Activated naive CD8-positive, alpha-beta T cell treated with anti-CD3 and anti-CD28 coated beads for 36 hours (primary cell): ENCODE measurements at regions not wholly inside any gene's neighbourhood (a gene's known extent, or its start where the extent isn't known, plus 50 kb on each side); places are given as distances from the start of the nearest gene placed in this dataset.

Experiments used
- DNase-seq: peaks from one replicate; pipeline ENCODE4 v3.0.0; 2021
- H3K27ac Mint-ChIP-seq: one replicate; pipeline ENCODE4 v1.8.0; 2022; ENCODE audit warnings: mild to moderate bottlenecking, moderate library complexity, mixed read lengths
- H3K27me3 Mint-ChIP-seq: one replicate; pipeline ENCODE4 v1.8.0; 2022; ENCODE audit warnings: mild to moderate bottlenecking, mixed read lengths
- H3K36me3 Mint-ChIP-seq: one replicate; pipeline ENCODE4 v1.8.0; 2021; ENCODE audit warnings: mild to moderate bottlenecking, mixed read lengths
- H3K4me1 Mint-ChIP-seq: one replicate; pipeline ENCODE4 v1.8.0; 2021; ENCODE audit warnings: mixed read lengths
- H3K4me3 Mint-ChIP-seq: one replicate; pipeline ENCODE4 v1.8.0; 2022; ENCODE audit warnings: mild to moderate bottlenecking, moderate library complexity, mixed read lengths
- H3K9me3 Mint-ChIP-seq: one replicate; pipeline ENCODE4 v1.8.0; 2022; ENCODE audit warnings: mixed read lengths

- Mint-ChIP-seq H3K4me3 (no peak overlapping the region), H3K27ac (no peak overlapping the region), H3K36me3 (no peaks in the 10 kb centered on the region), H3K4me1 (no peaks in the 10 kb centered on the region), H3K27me3 (no peaks in the 10 kb centered on the region), H3K9me3 (peaks cover 7% of the 10 kb centered on the region)
- DNase-seq, result no peak
These were observed 719.3 kb upstream of the ZNF608 start for GRCh38 chr5:125465703-125466102.

GRCh38 chr5:125467222-125467621, 720.8 kb upstream of the ZNF608 start:
- Mint-ChIP-seq H3K4me1 (no peaks in the 10 kb centered on the region), H3K36me3 (no peaks in the 10 kb centered on the region), H3K4me3 (no peak overlapping the region), H3K27me3 (no peaks in the 10 kb centered on the region), H3K9me3 (peaks cover 8% of the 10 kb centered on the region), H3K27ac (no peak overlapping the region)
- no peak for DNase-seq

GRCh38 chr5:125470280-125470902, 724.0 kb upstream of the ZNF608 start:
- Mint-ChIP-seq H3K9me3 (peaks cover 2% of the 10 kb centered on the region), H3K27me3 (no peaks in the 10 kb centered on the region), H3K4me1 (no peaks in the 10 kb centered on the region), H3K4me3 (no peak overlapping the region), H3K36me3 (no peaks in the 10 kb centered on the region), H3K27ac (no peak overlapping the region)
- no peak for DNase-seq

- no peaks in the 10 kb centered on the region for H3K9me3 Mint-ChIP-seq
- no peak for DNase-seq
- no peaks in the 10 kb centered on the region for H3K27me3 Mint-ChIP-seq
- no peaks in the 10 kb centered on the region for H3K36me3 Mint-ChIP-seq
- H3K27ac Mint-ChIP-seq, result no peak overlapping the region
- no peak overlapping the region for H3K4me3 Mint-ChIP-seq
- no peaks in the 10 kb centered on the region for H3K4me1 Mint-ChIP-seq
These were observed 730.6 kb upstream of the ZNF608 start for GRCh38 chr5:125476901-125477585.

- Mint-ChIP-seq H3K4me1 (no peaks in the 10 kb centered on the region), H3K36me3 (no peaks in the 10 kb centered on the region), H3K27ac (no peak overlapping the region), H3K27me3 (no peaks in the 10 kb centered on the region), H3K4me3 (no peak overlapping the region), H3K9me3 (no peaks in the 10 kb centered on the region)
- no peak for DNase-seq
These were observed 731.1 kb upstream of the ZNF608 start for GRCh38 chr5:125477586-125477975.

- H3K4me1 Mint-ChIP-seq, result no peaks in the 10 kb centered on the region
- H3K9me3 Mint-ChIP-seq, result no peaks in the 10 kb centered on the region
- no peak for DNase-seq
- H3K27me3 Mint-ChIP-seq, result no peaks in the 10 kb centered on the region
- H3K27ac Mint-ChIP-seq, result no peak overlapping the region
- no peak overlapping the region for H3K4me3 Mint-ChIP-seq
- H3K36me3 Mint-ChIP-seq, result no peaks in the 10 kb centered on the region
These were observed 732.2 kb upstream of the ZNF608 start for GRCh38 chr5:125478599-125478998.

GRCh38 chr5:125480911-125481310, 734.5 kb upstream of the ZNF608 start:
- H3K4me1 Mint-ChIP-seq, result no peaks in the 10 kb centered on the region
- H3K9me3 Mint-ChIP-seq, result no peaks in the 10 kb centered on the region
- no peaks in the 10 kb centered on the region for H3K27me3 Mint-ChIP-seq
- no peaks in the 10 kb centered on the region for H3K36me3 Mint-ChIP-seq
- no peak overlapping the region for H3K27ac Mint-ChIP-seq
- no peak for DNase-seq
- H3K4me3 Mint-ChIP-seq, result no peak overlapping the region

- no peak overlapping the region for H3K27ac Mint-ChIP-seq
- no peaks in the 10 kb centered on the region for H3K36me3 Mint-ChIP-seq
- no peak for DNase-seq
- H3K9me3 Mint-ChIP-seq, result no peaks in the 10 kb centered on the region
- no peaks in the 10 kb centered on the region for H3K4me1 Mint-ChIP-seq
- H3K4me3 Mint-ChIP-seq, result no peak overlapping the region
- no peaks in the 10 kb centered on the region for H3K27me3 Mint-ChIP-seq
These were observed 735.3 kb upstream of the ZNF608 start for GRCh38 chr5:125481506-125482465.

- Mint-ChIP-seq H3K27ac (no peak overlapping the region), H3K4me1 (no peaks in the 10 kb centered on the region), H3K27me3 (no peaks in the 10 kb centered on the region)
These were observed 737.2 kb upstream of the ZNF608 start for GRCh38 chr5:125483609-125484008.

GRCh38 chr5:125484272-125484741, 737.9 kb upstream of the ZNF608 start:
- Mint-ChIP-seq H3K4me1 (no peaks in the 10 kb centered on the region), H3K36me3 (no peaks in the 10 kb centered on the region), H3K27ac (no peak overlapping the region), H3K4me3 (no peak overlapping the region), H3K9me3 (no peaks in the 10 kb centered on the region), H3K27me3 (no peaks in the 10 kb centered on the region)
- DNase-seq, result no peak

More at GRCh38 chr5:125483609-125484008, 737.2 kb upstream of the ZNF608 start:
- H3K9me3 Mint-ChIP-seq, result no peaks in the 10 kb centered on the region
- no peak for DNase-seq
- no peak overlapping the region for H3K4me3 Mint-ChIP-seq
- H3K36me3 Mint-ChIP-seq, result no peaks in the 10 kb centered on the region

- no peaks in the 10 kb centered on the region for H3K9me3 Mint-ChIP-seq
- DNase-seq, result no peak
- no peak overlapping the region for H3K4me3 Mint-ChIP-seq
- no peaks in the 10 kb centered on the region for H3K36me3 Mint-ChIP-seq
- no peak overlapping the region for H3K27ac Mint-ChIP-seq
- no peaks in the 10 kb centered on the region for H3K4me1 Mint-ChIP-seq
- H3K27me3 Mint-ChIP-seq, result no peaks in the 10 kb centered on the region
These were observed 738.6 kb upstream of the ZNF608 start for GRCh38 chr5:125484742-125485641.

- H3K27ac Mint-ChIP-seq, result no peak overlapping the region
- H3K4me1 Mint-ChIP-seq, result no peaks in the 10 kb centered on the region
- H3K36me3 Mint-ChIP-seq, result no peaks in the 10 kb centered on the region
- H3K4me3 Mint-ChIP-seq, result no peak overlapping the region
- DNase-seq, result no peak
- H3K9me3 Mint-ChIP-seq, result no peaks in the 10 kb centered on the region
- no peaks in the 10 kb centered on the region for H3K27me3 Mint-ChIP-seq
These were observed 739.3 kb upstream of the ZNF608 start for GRCh38 chr5:125485771-125486170.

GRCh38 chr5:125486634-125487033, 740.2 kb upstream of the ZNF608 start:
- Mint-ChIP-seq H3K27ac (no peak overlapping the region), H3K36me3 (no peaks in the 10 kb centered on the region)

GRCh38 chr5:125487231-125487630, 740.8 kb upstream of the ZNF608 start:
- Mint-ChIP-seq H3K4me3 (no peak overlapping the region), H3K27me3 (no peaks in the 10 kb centered on the region), H3K9me3 (no peaks in the 10 kb centered on the region), H3K36me3 (no peaks in the 10 kb centered on the region), H3K4me1 (no peaks in the 10 kb centered on the region), H3K27ac (no peak overlapping the region)
- no peak for DNase-seq

More at GRCh38 chr5:125486634-125487033, 740.2 kb upstream of the ZNF608 start:
- no peak overlapping the region for H3K4me3 Mint-ChIP-seq
- H3K27me3 Mint-ChIP-seq, result no peaks in the 10 kb centered on the region
- DNase-seq, result no peak
- H3K4me1 Mint-ChIP-seq, result no peaks in the 10 kb centered on the region
- no peaks in the 10 kb centered on the region for H3K9me3 Mint-ChIP-seq
